ENCODE measurements at regions not wholly inside any gene's neighbourhood (a gene's known extent, or its start where the extent isn't known, plus 50 kb on each side); places are given as distances from the start of the nearest gene placed in this dataset.

DNA sequence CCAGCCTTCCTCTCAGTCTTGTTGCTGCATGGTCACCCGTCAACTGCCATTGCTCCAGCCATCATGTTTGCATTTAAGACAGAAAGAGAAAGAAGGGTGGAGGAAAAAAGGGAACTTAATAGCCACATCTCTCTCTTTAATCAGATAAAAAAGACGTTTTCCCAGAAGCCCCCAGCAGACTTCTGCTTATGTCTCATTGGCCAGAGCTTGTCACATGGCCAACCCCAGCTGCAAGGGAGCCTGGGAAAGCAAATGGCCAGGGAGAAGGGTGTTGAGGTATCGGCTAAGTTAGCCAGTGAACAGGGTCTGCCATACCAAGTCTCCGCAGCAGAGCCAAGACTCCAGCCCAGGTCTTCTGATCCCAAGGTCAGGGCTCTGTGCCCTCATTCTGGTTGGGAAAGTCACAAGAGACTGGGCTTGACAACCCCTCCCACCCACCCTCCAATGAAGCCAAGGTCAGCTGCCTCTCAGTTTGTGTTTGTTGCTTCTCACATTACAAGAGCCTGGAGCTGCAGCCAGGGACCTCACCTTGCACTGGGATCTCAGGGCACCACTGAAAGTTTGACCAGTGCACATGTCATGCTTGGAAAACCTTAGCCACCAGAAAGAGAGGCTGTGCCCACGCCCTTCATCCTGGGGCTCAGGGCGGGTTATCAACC lies 80.3 kb upstream of the LYZL2 start:
- TF ChIP-seq, protein P1, sequence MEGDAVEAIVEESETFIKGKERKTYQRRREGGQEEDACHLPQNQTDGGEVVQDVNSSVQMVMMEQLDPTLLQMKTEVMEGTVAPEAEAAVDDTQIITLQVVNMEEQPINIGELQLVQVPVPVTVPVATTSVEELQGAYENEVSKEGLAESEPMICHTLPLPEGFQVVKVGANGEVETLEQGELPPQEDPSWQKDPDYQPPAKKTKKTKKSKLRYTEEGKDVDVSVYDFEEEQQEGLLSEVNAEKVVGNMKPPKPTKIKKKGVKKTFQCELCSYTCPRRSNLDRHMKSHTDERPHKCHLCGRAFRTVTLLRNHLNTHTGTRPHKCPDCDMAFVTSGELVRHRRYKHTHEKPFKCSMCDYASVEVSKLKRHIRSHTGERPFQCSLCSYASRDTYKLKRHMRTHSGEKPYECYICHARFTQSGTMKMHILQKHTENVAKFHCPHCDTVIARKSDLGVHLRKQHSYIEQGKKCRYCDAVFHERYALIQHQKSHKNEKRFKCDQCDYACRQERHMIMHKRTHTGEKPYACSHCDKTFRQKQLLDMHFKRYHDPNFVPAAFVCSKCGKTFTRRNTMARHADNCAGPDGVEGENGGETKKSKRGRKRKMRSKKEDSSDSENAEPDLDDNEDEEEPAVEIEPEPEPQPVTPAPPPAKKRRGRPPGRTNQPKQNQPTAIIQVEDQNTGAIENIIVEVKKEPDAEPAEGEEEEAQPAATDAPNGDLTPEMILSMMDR (conservative IDR thresholded peaks at IDR 0.05; ENCODE audit: low read length): no peak
- TF ChIP-seq EZH2phosphoT487 (IDR thresholded peaks at IDR 0.05; ENCODE audit: borderline replicate concordance): no peak
